Liver (tissue), 8 donors: ENCODE measurements at regions not wholly inside any gene's neighbourhood (a gene's known extent, or its start where the extent isn't known, plus 50 kb on each side); places are given as distances from the start of the nearest gene placed in this dataset.

Source experiments
- DNase-seq: peaks from one replicate; pipeline ENCODE4 v3.0.0-alpha.2; 2017; ENCODE audit warnings: low spot score
- H3K27ac ChIP-seq, 2 donors: one replicate each; pipeline ENCODE4 v1.7.0; 2013; ENCODE audit warnings: inconsistent platforms in 2 of 2, low read length in 2 of 2, control low read depth in 1 of 2, low read depth in 1 of 2, mild to moderate bottlenecking in 1 of 2
- H3K27me3 ChIP-seq, 4 donors: one replicate each; pipeline versions ENCODE4 v1.6.1 to v1.7.0; 2013; ENCODE audit warnings: low read length in 3 of 4, inconsistent platforms in 1 of 4, mild to moderate bottlenecking in 1 of 4, moderate library complexity in 1 of 4; ENCODE audit not compliant: control insufficient read depth in 4 of 4, insufficient read depth in 4 of 4
- H3K36me3 ChIP-seq, 4 donors: one replicate each; pipeline versions ENCODE4 v1.6.1 to v1.7.0; 2013; ENCODE audit warnings: low read length in 3 of 4, mild to moderate bottlenecking in 3 of 4, low read depth in 1 of 4, moderate library complexity in 1 of 4; ENCODE audit not compliant: control insufficient read depth in 4 of 4, insufficient read depth in 3 of 4
- H3K4me1 ChIP-seq, 4 donors: one replicate each; pipeline versions ENCODE4 v1.6.1 to v1.7.0; 2013; ENCODE audit warnings: low read length in 3 of 4, mild to moderate bottlenecking in 3 of 4, moderate library complexity in 1 of 4; ENCODE audit not compliant: control insufficient read depth in 4 of 4, insufficient read depth in 4 of 4
- H3K4me3 ChIP-seq, 3 donors: one replicate each; pipeline versions ENCODE4 v1.6.1 to v1.7.0; 2013; ENCODE audit warnings: low read length in 3 of 3, control low read depth in 1 of 3, low read depth in 1 of 3, mild to moderate bottlenecking in 1 of 3
- H3K9ac ChIP-seq, 2 donors: one replicate each; pipeline ENCODE4 v1.7.0; 2013; ENCODE audit warnings: low read length in 2 of 2, mild to moderate bottlenecking in 2 of 2, moderate library complexity in 2 of 2, control low read depth in 1 of 2, low read depth in 1 of 2
- H3K9me3 ChIP-seq, 4 donors: one replicate each; pipeline versions ENCODE4 v1.6.1 to v1.7.0; 2013; ENCODE audit warnings: low read length in 3 of 4; ENCODE audit not compliant: control insufficient read depth in 4 of 4
- ATF3 ChIP-seq: IDR thresholded peaks from 2 replicates; pipeline ENCODE4 v1.6.1; 2016; ENCODE audit warnings: antibody characterized with exemption
- EGR1 ChIP-seq, 2 donors: IDR thresholded peaks; 2 replicates each; pipeline ENCODE4 v1.6.1; 2016 to 2018; ENCODE audit warnings: antibody characterized with exemption in 2 of 2, low read depth in 2 of 2
- FOXA1 ChIP-seq: IDR thresholded peaks from 2 replicates; pipeline ENCODE4 v1.6.1; 2016; ENCODE audit warnings: antibody characterized with exemption
- GABPA ChIP-seq, 2 donors: IDR thresholded peaks in 1 of 2; conservative IDR thresholded peaks in 1 of 2; 2 replicates each; pipeline ENCODE4 v1.6.1; 2016; ENCODE audit warnings: antibody characterized with exemption in 2 of 2, mild to moderate bottlenecking in 1 of 2, moderate library complexity in 1 of 2
- HNF4A ChIP-seq, 2 donors: conservative IDR thresholded peaks; 2 replicates each; pipeline ENCODE4 v1.6.1; 2016; ENCODE audit warnings: antibody characterized with exemption in 2 of 2, mild to moderate bottlenecking in 2 of 2
- HNF4G ChIP-seq: IDR thresholded peaks from 2 replicates; pipeline ENCODE4 v1.6.1; 2016; ENCODE audit warnings: antibody characterized with exemption
- JUND ChIP-seq, 2 donors: IDR thresholded peaks; 2 replicates each; pipeline ENCODE4 v1.6.1; 2016; ENCODE audit warnings: antibody characterized with exemption in 2 of 2
- MAX ChIP-seq: IDR thresholded peaks from 2 replicates; pipeline ENCODE4 v1.6.1; 2016; ENCODE audit warnings: antibody characterized with exemption
- RAD21 ChIP-seq, 2 donors: IDR thresholded peaks; 2 replicates each; pipeline ENCODE4 v1.6.1; 2016; ENCODE audit warnings: antibody characterized with exemption in 2 of 2, mild to moderate bottlenecking in 2 of 2
- RXRA ChIP-seq, 2 donors: IDR thresholded peaks; 2 replicates each; pipeline ENCODE4 v1.6.1; 2017 to 2018; ENCODE audit warnings: antibody characterized with exemption in 2 of 2, mild to moderate bottlenecking in 1 of 2
- SP1 ChIP-seq: IDR thresholded peaks from 2 replicates; pipeline ENCODE4 v1.6.1; 2018; ENCODE audit warnings: antibody characterized with exemption, mild to moderate bottlenecking
- TAF1 ChIP-seq: conservative IDR thresholded peaks from 2 replicates; pipeline ENCODE4 v1.6.1; 2016; ENCODE audit warnings: antibody characterized with exemption, mild to moderate bottlenecking
- YY1 ChIP-seq: IDR thresholded peaks from 2 replicates; pipeline ENCODE4 v1.6.1; 2016; ENCODE audit warnings: antibody characterized with exemption, mild to moderate bottlenecking
- ZBTB33 ChIP-seq: IDR thresholded peaks from 2 replicates; pipeline ENCODE4 v1.6.1; 2016; ENCODE audit warnings: antibody characterized with exemption
- WGBS: extraction: QIAGEN DNeasy Blood & Tissue Kit; methylation state at CpG from one replicate; pipeline ENCODE4 v1.1.7; 2013; 5-methylcytosine and 5-hydroxymethylcytosine counted together
- TF ChIP-seq, protein P1 (sequence below): IDR thresholded peaks from 2 replicates; pipeline ENCODE4 v1.6.1; 2016; ENCODE audit warnings: antibody characterized with exemption, mild to moderate bottlenecking
- TF ChIP-seq, protein P2 (sequence below): fragments of 150-350 bp; IDR thresholded peaks from 2 replicates; pipeline ENCODE4 v1.5.1; 2017; ENCODE audit warnings: improper control_type of control experiment, low read depth, low read length; ENCODE audit not compliant: missing input control
- donor health status: healthy.
- donor health status: healthy.
- donor health status: healthy.
- donor health status: healthy.
- donor health status: healthy.

DNA sequence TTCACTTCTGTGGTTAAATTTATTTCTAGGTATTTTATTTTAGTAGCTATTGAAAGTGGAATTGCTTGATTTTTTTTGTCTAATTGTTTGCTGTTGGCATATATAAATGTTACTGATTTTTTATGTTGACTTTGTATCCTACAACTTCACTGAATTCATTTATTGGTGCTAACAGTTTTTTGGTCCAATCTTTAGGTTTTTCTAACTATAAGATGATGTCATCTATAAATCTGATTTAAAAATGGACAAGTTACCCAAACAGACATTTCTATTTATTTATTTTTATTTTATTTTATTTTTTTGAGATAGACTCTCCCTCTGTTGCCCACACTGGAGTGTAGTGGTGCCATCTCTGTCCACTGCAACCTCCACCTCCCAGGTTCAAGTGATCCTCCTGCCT lies 162.3 kb downstream of the COX7C start (continued):
- TF ChIP-seq, protein P1, sequence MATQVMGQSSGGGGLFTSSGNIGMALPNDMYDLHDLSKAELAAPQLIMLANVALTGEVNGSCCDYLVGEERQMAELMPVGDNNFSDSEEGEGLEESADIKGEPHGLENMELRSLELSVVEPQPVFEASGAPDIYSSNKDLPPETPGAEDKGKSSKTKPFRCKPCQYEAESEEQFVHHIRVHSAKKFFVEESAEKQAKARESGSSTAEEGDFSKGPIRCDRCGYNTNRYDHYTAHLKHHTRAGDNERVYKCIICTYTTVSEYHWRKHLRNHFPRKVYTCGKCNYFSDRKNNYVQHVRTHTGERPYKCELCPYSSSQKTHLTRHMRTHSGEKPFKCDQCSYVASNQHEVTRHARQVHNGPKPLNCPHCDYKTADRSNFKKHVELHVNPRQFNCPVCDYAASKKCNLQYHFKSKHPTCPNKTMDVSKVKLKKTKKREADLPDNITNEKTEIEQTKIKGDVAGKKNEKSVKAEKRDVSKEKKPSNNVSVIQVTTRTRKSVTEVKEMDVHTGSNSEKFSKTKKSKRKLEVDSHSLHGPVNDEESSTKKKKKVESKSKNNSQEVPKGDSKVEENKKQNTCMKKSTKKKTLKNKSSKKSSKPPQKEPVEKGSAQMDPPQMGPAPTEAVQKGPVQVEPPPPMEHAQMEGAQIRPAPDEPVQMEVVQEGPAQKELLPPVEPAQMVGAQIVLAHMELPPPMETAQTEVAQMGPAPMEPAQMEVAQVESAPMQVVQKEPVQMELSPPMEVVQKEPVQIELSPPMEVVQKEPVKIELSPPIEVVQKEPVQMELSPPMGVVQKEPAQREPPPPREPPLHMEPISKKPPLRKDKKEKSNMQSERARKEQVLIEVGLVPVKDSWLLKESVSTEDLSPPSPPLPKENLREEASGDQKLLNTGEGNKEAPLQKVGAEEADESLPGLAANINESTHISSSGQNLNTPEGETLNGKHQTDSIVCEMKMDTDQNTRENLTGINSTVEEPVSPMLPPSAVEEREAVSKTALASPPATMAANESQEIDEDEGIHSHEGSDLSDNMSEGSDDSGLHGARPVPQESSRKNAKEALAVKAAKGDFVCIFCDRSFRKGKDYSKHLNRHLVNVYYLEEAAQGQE: no peak

DNA sequence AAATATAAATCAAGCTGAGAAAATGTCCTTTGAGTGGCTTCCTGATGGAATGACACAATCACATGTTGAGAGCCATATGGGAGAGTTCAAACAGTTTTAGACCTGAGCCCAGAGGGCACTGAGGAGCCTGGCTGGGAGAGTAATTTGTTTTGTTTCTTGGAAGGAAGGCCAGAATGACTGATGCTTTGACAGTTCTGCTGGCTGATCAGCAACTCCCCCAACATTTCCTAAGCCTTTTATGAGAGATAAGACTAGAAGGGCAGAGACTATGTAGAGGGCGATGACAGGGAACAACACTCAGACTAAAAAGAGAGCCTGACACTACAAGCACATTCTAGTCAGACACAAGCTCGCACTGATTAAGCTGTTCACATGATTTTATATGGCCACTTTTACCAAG lies 169.2 kb downstream of the COX7C start:
- Histone ChIP-seq H3K9me3 (no peaks in the 10 kb centered on the region), H3K4me3 (no peak overlapping the region), H3K27ac (no peak overlapping the region), H3K4me1 (no peaks in the 10 kb centered on the region), H3K36me3 (no peaks in the 10 kb centered on the region), H3K27me3 (peaks cover 0 to 2% (median 0%) of the 10 kb centered on the region in 4 donors), H3K9ac (no peak overlapping the region)
- WGBS: 54% methylated on average over 2 of the region's 2 CpGs
- no peak for DNase-seq
- TF ChIP-seq, protein P2, sequence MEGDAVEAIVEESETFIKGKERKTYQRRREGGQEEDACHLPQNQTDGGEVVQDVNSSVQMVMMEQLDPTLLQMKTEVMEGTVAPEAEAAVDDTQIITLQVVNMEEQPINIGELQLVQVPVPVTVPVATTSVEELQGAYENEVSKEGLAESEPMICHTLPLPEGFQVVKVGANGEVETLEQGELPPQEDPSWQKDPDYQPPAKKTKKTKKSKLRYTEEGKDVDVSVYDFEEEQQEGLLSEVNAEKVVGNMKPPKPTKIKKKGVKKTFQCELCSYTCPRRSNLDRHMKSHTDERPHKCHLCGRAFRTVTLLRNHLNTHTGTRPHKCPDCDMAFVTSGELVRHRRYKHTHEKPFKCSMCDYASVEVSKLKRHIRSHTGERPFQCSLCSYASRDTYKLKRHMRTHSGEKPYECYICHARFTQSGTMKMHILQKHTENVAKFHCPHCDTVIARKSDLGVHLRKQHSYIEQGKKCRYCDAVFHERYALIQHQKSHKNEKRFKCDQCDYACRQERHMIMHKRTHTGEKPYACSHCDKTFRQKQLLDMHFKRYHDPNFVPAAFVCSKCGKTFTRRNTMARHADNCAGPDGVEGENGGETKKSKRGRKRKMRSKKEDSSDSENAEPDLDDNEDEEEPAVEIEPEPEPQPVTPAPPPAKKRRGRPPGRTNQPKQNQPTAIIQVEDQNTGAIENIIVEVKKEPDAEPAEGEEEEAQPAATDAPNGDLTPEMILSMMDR: no peak
- no peak for TF ChIP-seq EGR1 (IDR thresholded peaks at IDR 0.05; ENCODE audit: low read depth in 2 of 2)
- no peak for TF ChIP-seq HNF4G
- no peak for TF ChIP-seq GABPA (IDR thresholded peaks at IDR 0.05 in 1 of 2, conservative IDR thresholded peaks at IDR 0.05 in 1 of 2)
- no peak for TF ChIP-seq ATF3
- no peak for TF ChIP-seq YY1
- no peak for TF ChIP-seq FOXA1
- no peak for TF ChIP-seq HNF4A (conservative IDR thresholded peaks at IDR 0.05)
- TF ChIP-seq JUND (IDR thresholded peaks at IDR 0.05): no peak
- TF ChIP-seq TAF1: no peak
- no peak for TF ChIP-seq ZBTB33
- no peak for TF ChIP-seq RXRA (IDR thresholded peaks at IDR 0.05)
- TF ChIP-seq RAD21 (IDR thresholded peaks at IDR 0.05): no peak
- TF ChIP-seq SP1: no peak
- TF ChIP-seq, protein P1: no peak
- TF ChIP-seq MAX: no peak
